MM.1S (cell line): ENCODE measurements at regions not wholly inside any gene's neighbourhood (a gene's known extent, or its start where the extent isn't known, plus 50 kb on each side); places are given as distances from the start of the nearest gene placed in this dataset.

Experiments used
- DNase-seq: peaks from one replicate; pipeline ENCODE4 v3.0.0-alpha.2; 2015
- H2AFZ ChIP-seq: fragments of 300-600 bp; sonication (generic); 2 replicates; pipeline ENCODE4 v1.6.0; 2016; ENCODE audit warnings: antibody characterized with exemption, low read length
- H3F3A ChIP-seq: fragments of 300-600 bp; sonication (generic); 2 replicates; pipeline ENCODE4 v1.6.1; 2016; ENCODE audit warnings: mild to moderate bottlenecking, antibody characterized with exemption, low read length, moderate library complexity, mixed read lengths; ENCODE audit not compliant: insufficient read depth
- H3K27ac ChIP-seq: fragments of 300-600 bp; sonication (generic); 2 replicates; pipeline ENCODE4 v1.5.1; 2016; ENCODE audit warnings: mild to moderate bottlenecking, low read length
- H3K27me3 ChIP-seq: fragments of 300-600 bp; sonication (generic); replicated peaks from 2 replicates; pipeline ENCODE4 v1.6.0; 2016; ENCODE audit warnings: low read length; ENCODE audit not compliant: insufficient read depth
- H3K36me3 ChIP-seq: fragments of 300-600 bp; sonication (generic); replicated peaks from 2 replicates; pipeline ENCODE4 v1.6.1; 2016; ENCODE audit warnings: mild to moderate bottlenecking, low read length, mixed read lengths; ENCODE audit not compliant: insufficient read depth
- H3K4me1 ChIP-seq: fragments of 300-600 bp; sonication (generic); 2 replicates; pipeline ENCODE4 v1.6.1; 2016; ENCODE audit warnings: low read length, mixed read lengths
- H3K4me2 ChIP-seq: fragments of 300-600 bp; sonication (generic); 2 replicates; pipeline ENCODE4 v1.6.0; 2016; ENCODE audit warnings: low read depth, low read length
- H3K4me3 ChIP-seq: fragments of 300-600 bp; sonication (generic); 2 replicates; pipeline ENCODE4 v1.5.1; 2016; ENCODE audit warnings: low read length, mixed read lengths
- H3K79me2 ChIP-seq: fragments of 300-600 bp; sonication (generic); 2 replicates; pipeline ENCODE4 v1.6.1; 2016; ENCODE audit warnings: mixed run types, low read length, mixed read lengths
- H3K9ac ChIP-seq: fragments of 300-600 bp; sonication (generic); 2 replicates; pipeline ENCODE4 v1.6.1; 2016; ENCODE audit warnings: low read length, mixed read lengths
- H3K9me2 ChIP-seq: fragments of 300-600 bp; sonication (generic); replicated peaks from 2 replicates; pipeline ENCODE4 v1.6.1; 2016; ENCODE audit warnings: mild to moderate bottlenecking, low read length, mixed read lengths; ENCODE audit not compliant: insufficient read depth
- H3K9me3 ChIP-seq: fragments of 300-600 bp; sonication (generic); replicated peaks from 2 replicates; pipeline ENCODE4 v1.6.1; 2016; ENCODE audit warnings: mild to moderate bottlenecking, low read length, mixed read lengths; ENCODE audit not compliant: insufficient read depth
- H4K20me1 ChIP-seq: fragments of 300-600 bp; sonication (generic); 2 replicates; pipeline ENCODE4 v1.6.1; 2016; ENCODE audit warnings: mild to moderate bottlenecking, low read length, moderate library complexity, mixed read lengths; ENCODE audit not compliant: insufficient read depth
- CTCF ChIP-seq: fragments of 300-600 bp; sonication (generic); IDR thresholded peaks from 2 replicates; pipeline ENCODE4 v1.5.1; 2016; ENCODE audit warnings: antibody characterized with exemption, low read length, mixed read lengths
- EZH2 ChIP-seq: fragments of 300-600 bp; sonication (generic); optimal IDR thresholded peaks from 2 replicates; pipeline ENCODE3; 2017; ENCODE audit warnings: low read depth, mild to moderate bottlenecking, antibody characterized with exemption, low read length, mixed read lengths
- EZH2phosphoT487 ChIP-seq: fragments of 300-600 bp; sonication (generic); IDR thresholded peaks from 2 replicates; pipeline ENCODE4 v1.6.1; 2018; ENCODE audit warnings: antibody characterized with exemption, low read length

- Histone ChIP-seq H3K4me3 (no peak overlapping the region), H4K20me1 (no peaks in the 10 kb centered on the region), H2AFZ (no peak overlapping the region), H3K9ac (no peak overlapping the region), H3K4me2 (no peak overlapping the region), H3K4me1 (no peaks in the 10 kb centered on the region), H3F3A (no peaks in the 10 kb centered on the region), H3K9me2 (no peaks in the 10 kb centered on the region), H3K9me3 (no peaks in the 10 kb centered on the region), H3K27ac (no peak overlapping the region), H3K36me3 (no peaks in the 10 kb centered on the region), H3K27me3 (no peaks in the 10 kb centered on the region), H3K79me2 (no peaks in the 10 kb centered on the region)
- DNase-seq = no peak
- TF ChIP-seq CTCF (no peak), EZH2phosphoT487 (no peak), EZH2 (no peak)
These were observed 236.2 kb upstream of the NUDT6 start for GRCh38 chr4:123158576-123158975.

- H3K4me1 ChIP-seq = no peaks in the 10 kb centered on the region
- no peak overlapping the region for H3K27ac ChIP-seq
- H3F3A ChIP-seq = no peaks in the 10 kb centered on the region
- no peaks in the 10 kb centered on the region for H3K36me3 ChIP-seq
- H3K4me2 ChIP-seq = no peak overlapping the region
- H3K79me2 ChIP-seq = no peaks in the 10 kb centered on the region
- H3K9me2 ChIP-seq = no peaks in the 10 kb centered on the region
- H3K4me3 ChIP-seq = no peak overlapping the region
- H2AFZ ChIP-seq = no peak overlapping the region
- no peaks in the 10 kb centered on the region for H3K9me3 ChIP-seq
- no peak overlapping the region for H3K9ac ChIP-seq
- H3K27me3 ChIP-seq = no peaks in the 10 kb centered on the region
- no peaks in the 10 kb centered on the region for H4K20me1 ChIP-seq
- DNase-seq = no peak
- TF ChIP-seq CTCF (no peak), EZH2 (no peak), EZH2phosphoT487 (no peak)
These were observed 237.1 kb upstream of the NUDT6 start for GRCh38 chr4:123159479-123159878.

GRCh38 chr4:123162859-123163258, 233.7 kb upstream of the SPRY1 start:
- no peak for TF ChIP-seq CTCF
- TF ChIP-seq EZH2 = no peak
- no peak for TF ChIP-seq EZH2phosphoT487
- Histone ChIP-seq H3K9ac (no peak overlapping the region), H3K4me1 (0 out of 2 replicates have a peak, but pooled peaks cover 3% of the 10 kb centered on the region), H3K9me3 (no peaks in the 10 kb centered on the region), H3K27me3 (no peaks in the 10 kb centered on the region), H3K4me3 (no peak overlapping the region), H4K20me1 (no peaks in the 10 kb centered on the region), H3K27ac (no peak overlapping the region), H3K79me2 (no peaks in the 10 kb centered on the region), H3K9me2 (no peaks in the 10 kb centered on the region), H3K4me2 (no peak overlapping the region), H2AFZ (no peak overlapping the region), H3F3A (no peaks in the 10 kb centered on the region), H3K36me3 (no peaks in the 10 kb centered on the region)
- no peak for DNase-seq

- no peak for DNase-seq
- Histone ChIP-seq H3K79me2 (no peaks in the 10 kb centered on the region), H3K9me2 (no peaks in the 10 kb centered on the region), H3K4me3 (no peak overlapping the region), H2AFZ (no peak overlapping the region), H3K9ac (no peak overlapping the region), H3K4me2 (no peak overlapping the region), H3K36me3 (no peaks in the 10 kb centered on the region), H3K27me3 (no peaks in the 10 kb centered on the region), H3K4me1 (peaks cover 8% of the 10 kb centered on the region; the same call in 1 of the 2 replicates), H3K27ac (no peak overlapping the region), H4K20me1 (no peaks in the 10 kb centered on the region), H3K9me3 (no peaks in the 10 kb centered on the region), H3F3A (no peaks in the 10 kb centered on the region; the same call in 1 of the 2 replicates)
- TF ChIP-seq EZH2phosphoT487 (no peak), CTCF (no peak), EZH2 (no peak)
These were observed 233.1 kb upstream of the SPRY1 start for GRCh38 chr4:123163501-123163900.
